ENCODE measurements at regions not wholly inside any gene's neighbourhood (a gene's known extent, or its start where the extent isn't known, plus 50 kb on each side); places are given as distances from the start of the nearest gene placed in this dataset.
A peak's percentile ranks its signal among the peaks of the same experiment; 100 is the strongest.

DNA sequence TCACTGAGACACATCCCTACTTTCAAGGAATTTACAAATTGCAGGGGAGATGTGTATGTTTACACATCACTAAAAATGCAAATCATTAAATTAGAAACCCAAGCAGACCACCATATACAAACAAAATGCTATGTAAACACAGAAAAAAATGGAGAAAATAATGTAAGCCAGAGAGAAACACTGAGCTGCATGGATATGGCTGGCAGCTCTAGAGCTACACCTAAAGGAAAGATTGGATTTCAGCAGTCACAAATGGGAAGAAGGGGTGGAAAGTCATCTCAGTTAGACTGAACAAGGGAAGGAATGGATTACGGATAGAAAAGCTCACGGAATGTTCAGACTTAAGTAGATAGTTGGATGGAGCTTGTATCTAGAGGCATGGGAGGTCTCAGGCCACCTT is 186.3 kb downstream of the MOSPD2 start:
- H3K27me3 Mint-ChIP-seq (ENCODE audit: unreplicated experiment), result no peaks in the 10 kb centered on the region
- no peaks in the 10 kb centered on the region for H3K4me1 Mint-ChIP-seq (ENCODE audit: unreplicated experiment)
- peaks cover 10% of the 10 kb centered on the region for H3K9me3 Mint-ChIP-seq (ENCODE audit: unreplicated experiment)
- H3K36me3 Mint-ChIP-seq (ENCODE audit: unreplicated experiment), result no peaks in the 10 kb centered on the region
- TF ChIP-seq, protein P1, sequence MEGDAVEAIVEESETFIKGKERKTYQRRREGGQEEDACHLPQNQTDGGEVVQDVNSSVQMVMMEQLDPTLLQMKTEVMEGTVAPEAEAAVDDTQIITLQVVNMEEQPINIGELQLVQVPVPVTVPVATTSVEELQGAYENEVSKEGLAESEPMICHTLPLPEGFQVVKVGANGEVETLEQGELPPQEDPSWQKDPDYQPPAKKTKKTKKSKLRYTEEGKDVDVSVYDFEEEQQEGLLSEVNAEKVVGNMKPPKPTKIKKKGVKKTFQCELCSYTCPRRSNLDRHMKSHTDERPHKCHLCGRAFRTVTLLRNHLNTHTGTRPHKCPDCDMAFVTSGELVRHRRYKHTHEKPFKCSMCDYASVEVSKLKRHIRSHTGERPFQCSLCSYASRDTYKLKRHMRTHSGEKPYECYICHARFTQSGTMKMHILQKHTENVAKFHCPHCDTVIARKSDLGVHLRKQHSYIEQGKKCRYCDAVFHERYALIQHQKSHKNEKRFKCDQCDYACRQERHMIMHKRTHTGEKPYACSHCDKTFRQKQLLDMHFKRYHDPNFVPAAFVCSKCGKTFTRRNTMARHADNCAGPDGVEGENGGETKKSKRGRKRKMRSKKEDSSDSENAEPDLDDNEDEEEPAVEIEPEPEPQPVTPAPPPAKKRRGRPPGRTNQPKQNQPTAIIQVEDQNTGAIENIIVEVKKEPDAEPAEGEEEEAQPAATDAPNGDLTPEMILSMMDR (IDR thresholded peaks at IDR 0.05), result peak; percentile 37
- no peak for DNase-seq (ENCODE audit: extremely low spot score, unreplicated experiment)
- H3K4me3 Mint-ChIP-seq (ENCODE audit: unreplicated experiment), result no peak overlapping the region
- H3K27ac Mint-ChIP-seq (ENCODE audit: unreplicated experiment), result no peak overlapping the region

DNA sequence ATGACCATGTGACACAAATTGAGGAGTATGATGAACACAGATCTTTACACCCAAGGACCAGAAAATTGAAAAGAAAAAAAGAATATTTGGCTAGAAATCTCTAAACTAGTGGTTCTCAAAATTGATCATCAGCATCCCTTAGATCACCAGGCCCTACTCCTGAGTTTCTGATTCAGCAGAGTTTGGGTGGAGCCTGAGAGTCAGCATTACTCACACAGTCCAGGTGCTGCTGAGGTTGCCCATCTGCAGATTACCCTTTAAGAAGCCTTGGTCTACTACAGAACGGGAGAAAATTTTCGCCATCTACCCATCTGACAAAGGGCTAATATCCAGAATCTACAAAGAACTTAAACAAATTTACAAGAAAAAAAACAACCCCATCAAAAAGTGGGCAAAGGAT is 182.8 kb downstream of the MOSPD2 start:
- H3K4me1 Mint-ChIP-seq (ENCODE audit: unreplicated experiment), result no peaks in the 10 kb centered on the region
- no peaks in the 10 kb centered on the region for H3K36me3 Mint-ChIP-seq (ENCODE audit: unreplicated experiment)
- TF ChIP-seq, protein P1 (IDR thresholded peaks at IDR 0.05), result no peak
- DNase-seq (ENCODE audit: extremely low spot score, unreplicated experiment), result no peak
- no peak overlapping the region for H3K27ac Mint-ChIP-seq (ENCODE audit: unreplicated experiment)
- H3K4me3 Mint-ChIP-seq (ENCODE audit: unreplicated experiment), result no peak overlapping the region
- no peaks in the 10 kb centered on the region for H3K27me3 Mint-ChIP-seq (ENCODE audit: unreplicated experiment)
- H3K9me3 Mint-ChIP-seq (ENCODE audit: unreplicated experiment), result peaks cover 22% of the 10 kb centered on the region

DNA sequence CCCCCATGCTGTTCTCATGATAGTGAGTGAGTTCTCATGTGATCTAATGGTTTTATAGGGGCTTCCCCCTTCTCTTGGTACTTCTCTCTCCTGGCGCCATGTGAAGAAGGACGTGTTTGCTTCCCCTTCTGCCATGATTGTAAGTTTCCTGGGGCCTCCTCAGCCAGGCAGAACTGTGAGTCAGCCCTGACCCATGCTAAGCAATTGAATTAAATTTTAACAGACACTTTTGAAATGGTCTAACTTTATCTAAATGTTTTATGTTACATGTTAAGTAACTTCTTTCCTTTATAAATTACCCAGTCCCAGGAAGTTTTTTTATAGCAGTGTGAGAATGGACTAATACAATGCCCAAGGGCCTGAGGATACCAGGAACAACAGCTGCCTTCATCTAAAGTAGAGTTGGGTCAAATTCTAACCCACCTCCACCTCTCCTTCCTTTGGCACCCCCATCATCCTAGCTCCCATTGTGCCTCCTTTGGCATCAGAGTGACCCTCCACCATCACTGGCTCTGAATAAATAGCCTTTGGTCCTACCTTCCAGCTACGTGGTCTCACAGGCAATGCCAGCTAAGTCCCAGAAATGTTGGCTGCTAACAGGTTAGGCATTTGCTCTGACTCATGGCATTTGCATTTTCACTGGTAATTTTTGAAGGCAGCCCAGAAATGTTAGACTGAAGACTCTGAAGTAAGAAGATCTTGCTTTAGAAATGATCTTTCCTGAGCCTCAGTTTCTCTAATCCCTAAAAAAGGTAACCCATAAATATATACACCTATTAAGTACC is 182.1 kb downstream of the MOSPD2 start:
- no peak for DNase-seq (ENCODE audit: extremely low spot score, unreplicated experiment)

DNA sequence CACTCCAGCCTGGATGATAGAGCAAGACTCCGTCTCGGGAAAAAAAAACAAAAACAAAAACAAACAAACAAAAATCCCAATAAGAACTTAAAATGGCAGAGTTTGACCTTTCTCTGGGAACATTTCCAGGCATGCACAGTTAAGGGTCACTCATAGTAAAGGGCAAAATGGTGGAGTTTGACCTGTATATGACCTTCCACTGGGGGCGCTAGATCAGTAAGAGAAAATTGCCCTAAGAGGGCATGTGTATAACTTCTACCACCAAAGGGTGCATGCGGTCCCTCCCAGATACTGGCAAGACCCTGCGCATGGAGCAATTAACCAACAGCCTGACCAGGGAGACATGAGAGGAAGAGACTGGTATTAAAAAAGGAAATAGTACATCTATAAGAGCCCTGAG is 177.2 kb downstream of the MOSPD2 start:
- peaks cover 22% of the 10 kb centered on the region for H3K9me3 Mint-ChIP-seq (ENCODE audit: unreplicated experiment)
- H3K27ac Mint-ChIP-seq (ENCODE audit: unreplicated experiment), result no peak overlapping the region
- H3K4me1 Mint-ChIP-seq (ENCODE audit: unreplicated experiment), result no peaks in the 10 kb centered on the region
- H3K4me3 Mint-ChIP-seq (ENCODE audit: unreplicated experiment), result no peak overlapping the region
- DNase-seq (ENCODE audit: extremely low spot score, unreplicated experiment), result no peak
- TF ChIP-seq, protein P1 (IDR thresholded peaks at IDR 0.05), result no peak
- no peaks in the 10 kb centered on the region for H3K36me3 Mint-ChIP-seq (ENCODE audit: unreplicated experiment)
- H3K27me3 Mint-ChIP-seq (ENCODE audit: unreplicated experiment), result no peaks in the 10 kb centered on the region

More for the DNA sequence above, 182.1 kb downstream of the MOSPD2 start:
- TF ChIP-seq, protein P1 (IDR thresholded peaks at IDR 0.05), result no peak
- Mint-ChIP-seq H3K27ac (ENCODE audit: unreplicated experiment) (no peak overlapping the region), H3K9me3 (ENCODE audit: unreplicated experiment) (peaks cover 29% of the 10 kb centered on the region), H3K4me3 (ENCODE audit: unreplicated experiment) (no peak overlapping the region), H3K36me3 (ENCODE audit: unreplicated experiment) (no peaks in the 10 kb centered on the region), H3K27me3 (ENCODE audit: unreplicated experiment) (no peaks in the 10 kb centered on the region), H3K4me1 (ENCODE audit: unreplicated experiment) (no peaks in the 10 kb centered on the region)

DNA sequence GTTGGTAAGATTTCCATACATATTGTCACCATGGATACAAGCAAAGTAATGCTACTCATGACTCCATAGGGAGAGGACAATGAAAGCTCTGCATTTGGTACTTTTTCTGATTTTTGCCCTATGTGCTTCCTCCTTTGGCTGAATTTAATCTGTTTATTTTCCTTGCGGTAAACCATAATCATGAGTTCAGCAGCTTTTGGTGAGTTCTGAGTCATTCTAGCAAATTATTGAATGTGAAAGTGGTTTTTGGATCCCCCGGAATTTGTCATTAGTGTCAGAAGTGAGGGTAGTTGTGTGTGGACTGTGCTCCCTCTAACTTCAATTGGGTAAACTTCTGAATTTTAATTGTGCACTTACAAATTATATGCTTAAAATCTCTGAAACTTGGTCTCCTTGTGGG is 170.3 kb downstream of the MOSPD2 start:
- TF ChIP-seq, protein P1 (IDR thresholded peaks at IDR 0.05), result no peak
- Mint-ChIP-seq H3K27ac (ENCODE audit: unreplicated experiment) (no peak overlapping the region), H3K36me3 (ENCODE audit: unreplicated experiment) (no peaks in the 10 kb centered on the region), H3K9me3 (ENCODE audit: unreplicated experiment) (peaks cover 4% of the 10 kb centered on the region), H3K4me3 (ENCODE audit: unreplicated experiment) (no peak overlapping the region), H3K27me3 (ENCODE audit: unreplicated experiment) (no peaks in the 10 kb centered on the region), H3K4me1 (ENCODE audit: unreplicated experiment) (no peaks in the 10 kb centered on the region)
- no peak for DNase-seq (ENCODE audit: extremely low spot score, unreplicated experiment)

Measured in osteocyte (in vitro differentiated cells).